RPMI8226 (cell line): ENCODE measurements at regions not wholly inside any gene's neighbourhood (a gene's known extent, or its start where the extent isn't known, plus 50 kb on each side); places are given as distances from the start of the nearest gene placed in this dataset.
"Not testable (repeated sequence)": the region's sequence is repeated elsewhere in the genome, so short reads cannot be mapped to it uniquely, and the experiment has no call there.

Source experiments
- DNase-seq: peaks from one replicate; pipeline ENCODE4 v3.0.0-alpha.2; 2015

DNA sequence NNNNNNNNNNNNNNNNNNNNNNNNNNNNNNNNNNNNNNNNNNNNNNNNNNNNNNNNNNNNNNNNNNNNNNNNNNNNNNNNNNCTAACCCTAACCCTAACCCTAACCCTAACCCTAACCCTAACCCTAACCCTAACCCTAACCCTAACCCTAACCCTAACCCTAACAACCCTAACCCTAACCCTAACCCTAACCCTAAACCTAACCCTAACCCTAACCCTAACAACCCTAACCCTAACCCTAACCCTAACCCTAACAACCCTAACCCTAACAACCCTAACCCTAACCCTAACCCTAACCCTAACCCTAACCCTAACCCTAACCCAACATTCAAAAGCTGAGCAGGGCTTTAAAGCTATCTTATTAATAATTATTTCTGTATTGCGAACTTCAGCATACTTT lies 182.5 kb upstream of the FAM20C start:
- DNase-seq: not testable (repeated sequence)

DNA sequence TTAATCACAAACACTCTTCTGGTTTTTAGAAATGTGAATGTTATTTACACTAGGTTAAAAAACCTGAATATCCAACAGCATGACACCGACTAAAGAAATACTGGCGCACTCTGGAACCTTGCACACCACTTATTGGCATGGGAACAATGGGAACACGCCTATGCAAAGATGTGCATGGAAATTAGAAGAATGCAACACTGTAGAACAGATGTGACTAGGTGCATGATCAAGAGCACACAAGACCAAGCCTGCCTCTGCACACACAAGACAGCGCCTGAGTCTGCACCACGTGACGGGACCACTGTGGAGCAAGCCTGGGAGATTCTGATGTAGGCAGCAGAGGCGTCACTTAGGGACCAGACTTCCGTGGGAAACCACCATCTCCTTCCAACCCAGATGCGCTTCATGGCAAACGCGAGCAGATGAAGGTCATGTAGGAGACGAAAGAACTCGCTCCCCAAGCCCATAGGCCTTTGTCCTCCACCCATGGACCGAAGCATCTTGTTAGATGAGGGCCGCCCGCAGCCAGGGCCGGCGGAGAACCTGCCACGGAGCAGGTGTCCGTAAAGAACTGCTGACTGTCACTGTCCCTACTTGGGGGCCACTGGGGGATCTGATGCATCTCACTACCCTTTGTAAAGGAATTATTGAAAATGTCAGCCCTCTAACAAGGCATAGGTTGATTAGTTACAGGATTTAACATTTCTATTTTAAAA lies 159.6 kb upstream of the FAM20C start:
- DNase-seq: not testable (repeated sequence)

DNA sequence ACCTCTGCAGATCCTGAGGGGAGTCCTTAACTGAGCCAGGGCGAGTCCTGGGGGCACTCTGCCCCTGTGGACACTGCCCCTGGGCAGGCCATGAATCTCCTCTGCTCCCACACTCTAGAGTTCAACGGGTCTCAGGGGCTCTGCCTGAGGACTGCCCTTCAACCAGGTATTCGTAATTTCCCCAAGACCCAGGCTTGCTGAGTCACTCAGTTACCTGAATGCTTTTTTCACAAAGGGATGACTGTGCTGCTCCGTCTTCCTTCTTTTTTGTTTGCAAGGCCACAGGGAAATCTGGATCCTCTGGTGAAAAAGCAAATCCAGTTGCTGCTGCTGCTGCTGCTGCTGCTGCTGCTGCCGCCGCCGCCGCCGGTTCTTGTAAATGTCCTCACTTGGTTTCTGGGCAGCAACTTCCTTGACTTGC lies 157.2 kb upstream of the FAM20C start:
- not testable (repeated sequence) for DNase-seq

DNA sequence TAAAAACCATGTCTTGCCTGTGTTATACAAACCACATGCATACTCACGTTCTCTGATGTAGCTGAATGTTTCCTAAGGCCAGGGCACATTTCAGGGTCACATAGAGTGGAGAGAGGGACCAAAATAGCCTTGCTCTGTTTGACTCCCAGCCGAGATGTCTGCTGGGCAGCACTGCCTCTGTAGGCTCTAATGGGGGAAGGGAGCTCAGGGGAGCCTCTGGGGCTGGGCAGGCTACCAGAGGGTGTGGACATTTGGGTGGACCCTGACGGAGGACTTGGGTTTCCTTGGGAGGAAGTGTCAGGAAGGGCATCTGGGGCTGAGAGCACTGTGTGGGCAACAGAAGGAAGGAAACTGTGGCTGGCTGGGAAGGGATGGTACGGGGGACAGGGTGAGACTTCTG lies 155.8 kb upstream of the FAM20C start:
- DNase-seq: not testable (repeated sequence)

DNA sequence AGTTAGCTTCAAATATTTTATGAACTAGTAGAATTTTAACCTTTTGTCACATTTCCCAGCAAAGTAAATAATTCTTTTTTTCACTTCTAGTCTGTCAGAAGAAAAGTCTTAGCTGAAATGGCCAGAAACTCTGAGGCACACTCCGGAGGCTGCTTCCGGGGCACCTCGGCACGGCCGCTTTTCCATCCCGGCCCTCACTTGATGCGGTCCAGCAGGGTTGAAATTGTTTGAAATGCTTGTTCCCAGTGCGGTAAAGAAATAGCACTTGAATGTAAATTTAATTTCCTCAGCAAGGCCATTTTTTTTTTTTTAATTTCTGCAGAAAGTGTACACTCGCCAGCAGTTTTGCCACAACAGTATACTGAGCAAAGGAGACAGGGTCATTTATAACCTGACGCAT lies 154.7 kb upstream of the FAM20C start:
- DNase-seq: not testable (repeated sequence)

DNA sequence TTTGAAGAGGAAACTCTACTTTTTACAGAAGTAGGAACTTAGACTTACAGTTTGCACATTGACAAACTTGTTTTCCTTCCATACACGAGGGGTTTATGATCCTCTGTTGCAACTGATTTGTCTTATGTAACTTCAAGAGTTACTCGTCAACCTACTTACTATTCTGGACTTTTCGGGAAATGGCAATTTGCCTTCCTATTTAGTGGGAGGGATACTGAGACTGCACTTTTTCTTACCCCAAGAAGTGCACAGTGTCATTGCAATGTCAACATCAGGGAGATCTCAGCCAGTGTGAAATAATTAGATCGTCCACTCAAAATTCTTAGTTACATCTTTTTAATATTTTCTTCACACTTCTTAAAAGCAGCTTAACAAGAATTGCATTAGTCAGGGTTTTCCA lies 153.9 kb upstream of the FAM20C start:
- DNase-seq: not testable (repeated sequence)

DNA sequence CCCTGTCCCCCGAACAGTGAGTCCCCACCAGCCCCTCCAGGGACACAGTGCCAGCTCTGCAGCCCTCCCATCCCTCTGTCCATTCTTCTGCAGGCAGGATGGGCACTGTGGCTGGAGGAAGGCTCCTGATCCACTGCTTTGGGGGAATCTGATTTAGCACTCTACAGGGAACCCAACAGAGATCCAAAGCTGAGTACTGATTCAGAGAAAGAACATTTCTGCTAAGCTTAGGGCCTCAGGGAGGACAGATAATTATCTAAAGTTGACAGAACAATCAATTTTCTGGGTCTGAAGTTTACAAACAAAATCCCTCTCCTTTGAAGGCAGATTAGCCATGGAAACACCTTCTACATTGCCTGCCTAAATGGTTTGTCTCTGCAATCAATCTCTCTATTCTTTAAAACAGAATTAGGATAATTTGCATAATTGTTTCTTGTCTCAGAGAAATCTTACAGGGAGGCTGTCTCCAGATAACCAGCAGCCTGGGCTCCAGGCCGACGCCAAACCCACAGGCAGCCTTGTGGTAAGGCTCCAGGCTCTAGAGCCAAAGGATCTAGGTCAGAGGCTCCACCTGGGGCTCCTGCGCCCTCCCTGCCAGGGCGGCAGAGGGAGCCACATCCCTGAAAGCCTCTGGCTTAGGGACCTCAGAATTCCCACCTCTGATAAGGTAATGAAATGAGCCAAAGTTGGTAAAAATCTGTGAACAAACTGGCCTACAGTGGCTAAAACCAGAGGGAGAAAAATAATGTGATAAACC lies 152.2 kb upstream of the FAM20C start:
- peak; percentile 26 for DNase-seq

DNA sequence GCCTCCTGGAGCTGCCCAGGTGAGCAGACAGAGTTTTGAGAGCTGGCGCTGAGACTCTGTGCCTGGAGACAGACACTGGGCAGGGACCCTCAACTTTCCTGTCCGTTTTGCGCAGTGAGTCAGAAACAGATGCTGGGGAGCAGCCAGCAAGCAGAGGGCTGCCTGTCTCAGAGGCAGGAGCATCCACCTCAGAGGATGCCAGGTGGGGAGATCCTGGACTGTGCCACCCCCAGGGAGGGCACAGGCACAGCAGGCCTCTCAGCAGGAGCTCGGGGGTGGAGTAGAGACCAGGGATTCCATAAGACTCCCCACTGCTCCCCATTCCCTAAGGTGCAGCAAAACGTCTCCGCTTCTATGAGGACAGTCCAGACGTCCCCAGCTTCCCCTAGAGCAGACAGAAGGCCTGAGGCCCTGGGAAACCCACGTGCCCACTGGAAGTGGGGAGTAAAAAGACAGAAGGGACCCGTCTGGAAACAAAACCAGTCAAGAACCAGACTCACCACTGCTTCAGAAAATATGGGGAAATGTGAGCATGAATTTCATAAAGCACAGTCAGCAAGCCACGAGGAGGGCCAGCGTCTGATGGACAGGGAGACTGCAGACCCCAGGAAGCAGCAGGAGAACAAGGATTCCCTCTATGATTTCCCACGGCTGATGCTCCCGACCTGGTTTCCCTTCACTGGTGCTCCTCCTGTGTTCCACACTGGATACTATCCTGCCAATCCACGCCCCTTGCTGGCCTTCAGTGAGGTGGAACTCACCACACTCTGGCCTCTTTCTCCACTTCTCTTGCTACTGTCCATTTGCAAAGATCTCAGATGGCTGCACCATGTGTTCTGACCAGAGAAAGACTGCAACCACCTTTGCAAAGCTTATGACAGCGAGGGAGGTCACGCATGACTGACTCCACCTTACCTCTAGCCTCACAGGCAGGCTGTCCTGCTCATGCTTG lies 151.3 kb upstream of the FAM20C start:
- no peak for DNase-seq

DNA sequence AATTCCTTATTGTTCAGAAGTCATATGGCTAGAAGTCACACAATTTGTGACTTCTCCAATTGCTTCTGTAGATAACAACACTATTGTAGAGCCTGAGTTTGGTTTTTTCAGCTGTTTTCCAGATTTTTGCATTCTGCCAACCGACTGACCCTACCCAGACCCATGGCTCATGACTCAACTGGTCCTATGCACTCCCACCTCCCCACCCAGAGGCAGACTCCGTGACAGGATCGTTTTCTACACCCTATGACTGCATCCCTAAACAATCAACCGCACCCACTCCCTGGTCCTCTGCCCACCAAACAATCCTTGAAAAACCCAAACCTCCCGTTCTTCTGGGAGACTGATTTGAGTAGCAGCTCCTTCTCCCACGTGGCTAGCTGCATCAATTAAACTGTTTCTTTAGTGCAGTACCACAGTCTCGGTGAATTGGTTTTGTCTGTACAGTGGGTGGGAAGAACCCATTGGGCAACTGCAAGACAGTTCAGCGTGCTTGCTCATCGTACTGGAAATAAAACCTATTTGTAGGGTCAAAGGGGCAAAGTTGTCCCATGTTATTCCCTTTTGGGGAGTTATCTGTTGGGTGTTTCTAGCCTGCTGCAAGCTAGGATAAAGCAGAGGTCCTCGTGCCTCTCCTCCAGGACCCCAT lies 150.3 kb upstream of the FAM20C start:
- no peak for DNase-seq

DNA sequence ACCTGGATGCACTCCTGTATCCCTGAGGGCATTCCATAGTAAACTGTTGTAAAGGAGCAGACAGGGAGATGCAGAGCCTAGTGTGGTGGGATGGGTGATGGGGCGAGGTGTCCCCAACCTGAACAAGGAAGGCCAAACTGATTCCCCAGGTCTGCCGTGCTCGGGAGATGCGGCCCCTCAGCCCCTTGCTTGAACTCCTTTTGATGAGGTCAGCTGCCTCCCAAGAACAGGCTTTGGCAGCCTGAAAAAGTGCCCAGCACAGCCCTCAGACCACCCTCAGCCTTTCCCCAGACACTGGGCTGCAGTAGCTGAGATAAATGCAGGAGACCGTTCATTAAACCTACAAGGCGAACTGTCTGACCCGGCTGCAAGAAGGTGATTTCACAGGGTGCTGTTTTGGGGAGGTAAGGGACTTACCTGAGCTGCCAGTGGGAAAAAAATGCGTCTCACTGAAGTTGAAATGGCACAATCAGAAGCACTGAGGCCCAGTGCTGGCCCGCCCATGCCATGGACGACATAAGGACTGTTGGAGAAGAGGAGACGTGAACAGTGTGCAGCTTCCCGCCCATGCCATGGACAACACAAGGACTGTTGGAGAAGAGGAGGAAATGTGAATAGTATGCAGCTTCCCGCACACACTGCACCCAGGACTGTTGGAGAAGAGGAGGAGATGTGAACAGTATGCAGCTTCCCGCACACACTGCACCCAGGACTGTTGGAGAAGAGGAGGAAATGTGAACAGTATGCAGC lies 148.4 kb upstream of the FAM20C start:
- no peak for DNase-seq

DNA sequence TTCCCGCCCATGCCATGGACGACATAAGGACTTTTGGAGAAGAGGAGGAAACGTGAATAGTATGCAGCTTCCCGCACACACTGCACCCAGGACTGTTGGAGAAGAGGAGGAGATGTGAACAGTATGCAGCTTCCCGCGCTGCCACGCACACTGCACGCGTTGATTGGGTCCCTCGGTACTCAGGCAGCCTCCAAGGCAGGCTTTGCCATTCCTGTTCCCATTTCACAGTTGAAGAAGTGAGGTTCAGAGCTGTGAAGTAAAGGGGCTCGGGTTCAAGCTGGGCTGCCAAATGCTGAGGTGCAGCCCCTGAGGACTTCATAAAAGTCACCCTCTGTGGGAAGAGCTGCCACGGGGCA lies 147.9 kb upstream of the FAM20C start:
- DNase-seq: no peak

DNA sequence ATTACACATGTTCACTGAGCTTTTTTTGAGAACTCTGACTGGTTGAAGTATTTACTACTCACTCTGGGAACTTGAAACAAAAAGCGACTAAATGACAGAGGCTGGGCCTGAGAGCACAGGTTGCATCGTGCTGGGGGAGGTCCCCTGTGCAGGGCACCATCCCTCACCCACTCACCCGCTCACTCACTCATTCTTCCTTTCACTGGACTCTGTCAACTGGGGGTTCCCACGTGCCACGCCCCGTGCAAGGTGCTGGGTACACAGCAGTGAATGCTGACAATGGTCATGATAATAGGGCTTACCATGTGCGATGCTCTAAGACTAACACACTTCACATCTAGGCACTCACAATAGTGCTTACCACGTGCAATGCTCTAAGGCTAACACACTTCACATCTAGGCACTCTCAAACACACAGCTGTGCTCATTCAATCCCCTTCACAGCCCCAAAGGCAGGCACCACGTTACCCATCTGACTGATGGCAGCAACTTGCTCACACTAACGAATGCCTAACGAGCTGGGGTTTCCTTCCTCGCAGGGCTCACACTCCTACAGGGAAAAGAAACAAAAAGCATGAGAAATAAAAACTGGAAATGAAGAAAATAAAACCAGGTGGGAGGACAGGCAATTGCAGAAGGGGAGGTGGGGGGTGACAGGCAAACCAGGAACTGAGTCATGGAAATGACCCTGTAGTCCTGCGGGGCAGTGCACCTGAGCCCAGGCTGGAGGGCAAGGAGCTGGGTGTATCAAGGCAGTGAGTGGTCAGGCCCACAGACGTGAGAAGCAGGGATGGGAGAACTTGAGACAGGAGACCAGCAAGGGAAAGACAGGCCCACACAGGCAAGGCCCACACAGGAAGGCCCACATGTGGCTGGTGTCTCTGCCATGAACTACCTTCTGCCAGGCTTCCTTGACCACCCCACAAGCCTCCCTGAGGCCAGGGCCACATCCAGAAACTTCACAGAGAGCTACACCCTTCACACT lies 147.0 kb upstream of the FAM20C start:
- no peak for DNase-seq

DNA sequence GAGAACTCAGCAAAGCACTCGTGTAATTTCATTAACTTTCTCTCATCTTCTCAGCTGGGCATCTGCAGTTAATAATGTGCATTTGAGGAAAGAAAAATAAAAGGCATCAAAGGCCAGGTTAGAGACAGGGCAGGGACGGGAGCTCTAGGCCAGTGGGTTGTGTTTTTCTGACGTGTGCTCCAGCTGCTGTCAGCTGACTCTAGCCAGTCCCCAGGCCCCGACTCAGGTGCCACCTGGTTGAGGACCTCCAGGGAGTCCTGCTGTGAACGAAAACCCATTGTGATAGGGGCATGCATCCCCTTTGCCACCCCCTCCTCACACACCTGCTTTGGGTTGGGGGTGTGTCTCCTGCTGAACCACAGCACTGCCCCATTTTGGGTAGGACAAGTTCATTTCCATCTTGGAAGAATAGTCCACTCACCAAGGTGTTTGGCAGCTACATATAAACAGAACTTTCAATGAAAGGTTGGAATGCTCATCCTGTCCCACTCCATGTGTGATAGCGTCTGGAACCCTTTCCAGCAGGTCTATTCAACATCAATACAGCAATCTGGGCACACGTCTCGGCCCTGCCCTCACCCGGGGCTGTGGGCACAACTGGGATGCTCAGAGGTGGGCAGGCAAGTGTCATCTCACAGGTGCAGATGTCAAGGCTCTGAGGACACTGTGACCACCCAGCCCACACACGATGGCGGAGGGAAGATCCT lies 146.1 kb upstream of the FAM20C start:
- DNase-seq: no peak

DNA sequence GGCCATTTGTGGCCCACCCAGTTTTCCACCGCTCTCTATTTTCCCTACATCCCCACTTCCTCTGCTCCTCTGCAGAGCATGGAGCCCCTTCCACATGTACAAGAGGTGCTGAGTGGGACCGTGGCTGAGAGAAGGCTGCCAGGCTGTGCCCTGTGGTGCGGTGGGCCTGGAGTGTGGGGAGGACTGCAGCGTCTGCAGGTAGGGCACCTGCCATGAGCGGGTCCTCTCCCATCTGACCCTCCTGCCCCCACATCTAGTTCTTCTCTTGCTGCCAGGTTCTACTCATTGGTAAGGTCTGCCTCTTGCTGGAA lies 145.6 kb upstream of the FAM20C start:
- no peak for DNase-seq

DNA sequence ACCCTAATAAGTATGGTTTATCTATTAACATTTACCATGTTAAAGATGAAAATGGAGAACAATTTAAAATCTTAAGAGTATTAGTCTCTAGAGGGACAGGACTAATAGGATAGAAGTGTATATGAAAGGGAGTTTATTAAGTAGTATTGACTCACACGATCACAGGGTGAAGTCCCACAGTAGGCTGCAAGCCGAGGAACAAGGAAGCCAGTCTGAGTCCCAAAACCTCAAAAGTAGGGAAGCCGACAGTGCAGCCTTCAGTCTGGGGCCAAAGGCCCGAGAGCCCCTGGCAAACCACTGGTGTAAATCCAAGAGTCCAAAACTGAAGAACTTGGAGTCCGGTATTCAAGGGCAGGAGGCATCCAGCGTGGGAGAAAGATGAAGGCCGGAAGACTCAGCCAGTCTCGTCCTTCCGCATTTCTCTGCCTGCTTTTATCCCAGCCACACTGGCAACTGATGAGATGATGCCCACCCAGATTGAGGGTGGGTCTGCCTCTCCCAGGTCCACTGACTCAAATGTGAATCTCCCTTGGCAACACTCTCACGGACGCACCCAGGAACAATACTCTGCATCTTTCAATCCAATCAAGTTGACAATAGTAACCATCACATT lies 140.8 kb upstream of the FAM20C start:
- DNase-seq: no peak

DNA sequence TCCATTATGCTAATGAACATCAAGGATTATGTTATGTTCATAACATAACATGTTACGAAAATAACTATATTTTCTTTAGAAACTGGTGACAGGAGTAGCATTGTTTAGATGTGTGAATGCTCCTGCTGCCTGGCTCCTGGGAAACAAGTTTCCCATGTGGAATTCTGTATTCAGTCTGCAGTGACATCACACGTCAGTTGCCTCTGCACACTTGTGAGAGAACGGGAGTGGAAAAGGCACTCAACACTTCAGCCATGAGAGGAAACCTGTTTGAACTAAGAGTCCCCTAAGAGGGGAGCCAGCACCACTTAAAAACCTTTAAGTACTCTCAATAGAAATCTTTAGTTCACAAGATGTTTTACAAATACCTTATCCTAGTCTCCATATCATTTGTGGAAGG lies 140.3 kb upstream of the FAM20C start:
- no peak for DNase-seq

DNA sequence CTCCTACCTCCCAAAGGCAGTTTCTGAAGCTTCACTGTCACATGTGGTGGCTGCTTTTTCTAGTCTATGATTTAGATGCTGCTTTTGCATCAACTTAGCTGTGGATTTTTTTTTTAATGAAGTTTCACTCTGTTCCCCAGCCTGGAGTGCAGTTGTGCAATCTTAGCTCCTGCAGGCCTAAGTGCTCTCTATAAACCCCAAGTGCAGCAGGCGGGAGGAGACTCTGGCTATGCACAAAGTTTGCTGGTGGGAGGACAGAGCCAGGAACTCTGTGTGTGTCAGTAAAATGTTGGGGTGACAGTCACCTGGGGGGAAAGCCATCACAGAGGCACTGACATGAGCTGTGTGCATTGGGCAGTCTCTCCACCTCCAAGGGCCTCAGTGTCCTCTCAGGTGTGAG lies 138.8 kb upstream of the FAM20C start:
- DNase-seq: no peak

DNA sequence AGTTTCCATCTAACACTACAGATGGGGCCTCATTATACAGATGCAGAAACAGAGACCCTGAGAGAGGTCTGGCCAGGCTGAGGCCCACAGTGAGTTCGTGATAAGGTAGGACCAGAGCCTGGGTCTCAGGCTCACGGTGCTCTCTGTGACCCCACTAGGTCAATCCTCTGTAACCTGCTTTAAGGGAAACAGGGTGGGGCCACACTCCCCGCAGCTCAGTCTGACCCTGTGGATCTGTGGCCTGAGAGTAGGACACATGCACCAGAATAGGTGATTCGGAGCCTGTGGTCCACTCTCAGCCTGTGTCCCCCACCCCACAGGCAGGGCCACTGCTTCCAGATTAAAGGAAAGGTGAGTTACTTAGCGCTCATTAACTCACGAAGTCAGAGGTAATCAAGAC lies 137.8 kb upstream of the FAM20C start:
- DNase-seq: no peak

DNA sequence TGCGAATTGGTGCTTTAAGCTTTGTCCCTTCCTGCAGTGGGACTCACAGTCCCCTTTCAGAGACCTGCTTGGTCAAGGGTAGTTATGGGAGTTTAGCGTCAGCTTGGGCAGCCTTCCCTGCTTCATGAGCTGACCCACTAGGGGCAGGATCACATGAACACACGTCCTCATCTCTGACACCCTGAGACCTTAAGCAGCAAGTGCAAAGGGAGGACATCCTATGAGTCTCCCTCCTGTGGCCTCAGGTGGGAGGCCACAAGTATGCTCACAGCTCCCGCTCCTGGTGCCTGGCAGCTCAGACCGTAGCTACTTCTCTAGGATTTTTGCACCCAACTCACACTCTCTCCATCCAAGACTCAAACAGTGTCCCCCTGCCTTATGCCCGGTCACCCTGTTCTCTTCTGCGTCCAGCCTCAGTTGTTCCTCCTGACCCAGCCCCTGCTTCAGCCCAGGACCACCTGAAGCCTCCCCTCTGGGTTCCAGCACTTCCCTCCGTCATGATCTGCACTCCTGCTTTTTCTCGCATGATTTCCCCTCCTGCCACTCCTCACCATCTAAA lies 136.6 kb upstream of the FAM20C start:
- no peak for DNase-seq
